WTC11 (cell line): ENCODE measurements at regions not wholly inside any gene's neighbourhood (a gene's known extent, or its start where the extent isn't known, plus 50 kb on each side); places are given as distances from the start of the nearest gene placed in this dataset.

Experiments
- ATF3 ChIP-seq: sonication (generic); formaldehyde crosslinking; conservative IDR thresholded peaks from 2 replicates; pipeline ENCODE4 v1.8.1; 2022; ENCODE audit warnings: mild to moderate bottlenecking, missing genetic modification reagents
- CREM ChIP-seq: sonication (generic); formaldehyde crosslinking; IDR thresholded peaks from 2 replicates; pipeline ENCODE4 v1.8.1; 2022; ENCODE audit warnings: mild to moderate bottlenecking, missing genetic modification reagents, moderate library complexity
- CTCF ChIP-seq: fragments of 200-600 bp; IDR thresholded peaks from 2 replicates; pipeline ENCODE4 v1.8.0; 2022; ENCODE audit warnings: antibody characterized with exemption
- E2F1 ChIP-seq: sonication (generic); formaldehyde crosslinking; IDR thresholded peaks from 2 replicates; pipeline ENCODE4 v1.8.0; 2022; ENCODE audit warnings: mild to moderate bottlenecking, missing genetic modification reagents
- ERG ChIP-seq: fragments of 250-450 bp; sonication (Bioruptor Pico); IDR thresholded peaks from 2 replicates; pipeline ENCODE4 v1.8.0; 2021; ENCODE audit warnings: mild to moderate bottlenecking
- FOXJ3 ChIP-seq: sonication (generic); formaldehyde crosslinking; IDR thresholded peaks from 2 replicates; pipeline ENCODE4 v1.9.0; 2021; ENCODE audit warnings: missing genetic modification reagents, mild to moderate bottlenecking, borderline replicate concordance
- KAT7 ChIP-seq: sonication (generic); formaldehyde crosslinking; IDR thresholded peaks from 2 replicates; pipeline ENCODE4 v1.8.1; 2023; ENCODE audit warnings: missing genetic modification reagents, mild to moderate bottlenecking, borderline replicate concordance
- MAX ChIP-seq: sonication (generic); formaldehyde crosslinking; IDR thresholded peaks from 2 replicates; pipeline ENCODE4 v1.8.0; 2022; ENCODE audit warnings: mild to moderate bottlenecking, missing genetic modification reagents
- PRDM15 ChIP-seq: sonication (generic); formaldehyde crosslinking; IDR thresholded peaks from 2 replicates; pipeline ENCODE4 v1.8.0; 2022; ENCODE audit warnings: missing genetic modification reagents
- TEAD1 ChIP-seq: sonication (generic); formaldehyde crosslinking; IDR thresholded peaks from 2 replicates; pipeline ENCODE4 v1.8.0; 2022; ENCODE audit warnings: mild to moderate bottlenecking, missing genetic modification reagents
- ZNF138 ChIP-seq: sonication (generic); formaldehyde crosslinking; conservative IDR thresholded peaks from 2 replicates; pipeline ENCODE4 v1.8.1; 2022; ENCODE audit warnings: mild to moderate bottlenecking, moderate library complexity, missing genetic modification reagents
- ZNF232 ChIP-seq: sonication (generic); formaldehyde crosslinking; IDR thresholded peaks from 2 replicates; pipeline ENCODE4 v1.8.0; 2022; ENCODE audit warnings: mild to moderate bottlenecking, missing genetic modification reagents

- no peak for TF ChIP-seq MAX (CRISPR knock-in tag)
- TF ChIP-seq CREM, result no peak
- no peak for TF ChIP-seq KAT7
- no peak for TF ChIP-seq CTCF
- no peak for TF ChIP-seq PRDM15 (CRISPR knock-in tag)
- no peak for TF ChIP-seq ZNF138
- no peak for TF ChIP-seq TEAD1 (CRISPR knock-in tag)
- no peak for TF ChIP-seq E2F1 (CRISPR knock-in tag)
- TF ChIP-seq ZNF232, result no peak
- no peak for TF ChIP-seq ATF3 (CRISPR knock-in tag)
- TF ChIP-seq FOXJ3 (CRISPR knock-in tag), result no peak
- TF ChIP-seq ERG, result no peak
Measured at GRCh38 chr22:23517804-23518375, 62.2 kb downstream of the IGLL1 start.
